CD14-positive monocyte (primary cell): ENCODE measurements at regions not wholly inside any gene's neighbourhood (a gene's known extent, or its start where the extent isn't known, plus 50 kb on each side); places are given as distances from the start of the nearest gene placed in this dataset.
"Not testable (repeated sequence)": the region's sequence is repeated elsewhere in the genome, so short reads cannot be mapped to it uniquely, and the experiment has no call there.

Experiments used
- DNase-seq, 3 donors: peaks; one replicate each; pipeline ENCODE4 v3.0.0-alpha.2; 2011 to 2022
- H2AFZ ChIP-seq: 2 replicates; pipeline ENCODE4 v1.6.0; 2012; ENCODE audit warnings: mild to moderate bottlenecking, low read depth, low read length, inconsistent platforms; ENCODE audit not compliant: insufficient read depth, poor library complexity, severe bottlenecking
- H3K27ac ChIP-seq, 2 donors: 1 replicate in 1 of 2; 2 replicates in 1 of 2; pipeline ENCODE4 v1.5.1; 2012 to 2013; ENCODE audit warnings: low read length in 2 of 2, control low read depth in 1 of 2, inconsistent platforms in 1 of 2, low read depth in 1 of 2, mild to moderate bottlenecking in 1 of 2
- H3K27me3 ChIP-seq, 2 donors: one replicate each; pipeline versions ENCODE4 v1.6.0 to v1.6.1; 2011 to 2013; ENCODE audit warnings: low read length in 2 of 2; ENCODE audit not compliant: control insufficient read depth in 2 of 2, insufficient read depth in 2 of 2
- H3K36me3 ChIP-seq, 2 donors: replicated peaks in 1 of 2; 1 replicate in 1 of 2; 2 replicates in 1 of 2; pipeline versions ENCODE4 v1.5.1 to v1.6.1; 2012 to 2013; ENCODE audit warnings: low read length in 2 of 2, control low read depth in 1 of 2, inconsistent platforms in 1 of 2, mild to moderate bottlenecking in 1 of 2; ENCODE audit not compliant: insufficient read depth in 2 of 2, control insufficient read depth in 1 of 2
- H3K4me1 ChIP-seq, 2 donors: 1 replicate in 1 of 2; 2 replicates in 1 of 2; pipeline versions ENCODE4 v1.5.1 to v1.6.1; 2012 to 2013; ENCODE audit warnings: low read length in 2 of 2, control low read depth in 1 of 2, inconsistent platforms in 1 of 2, mild to moderate bottlenecking in 1 of 2, moderate library complexity in 1 of 2; ENCODE audit not compliant: insufficient read depth in 2 of 2, control insufficient read depth in 1 of 2
- H3K4me2 ChIP-seq: replicated peaks from 2 replicates; pipeline ENCODE3; 2012; ENCODE audit warnings: low read length, moderate library complexity, mild to moderate bottlenecking; ENCODE audit not compliant: poor library complexity, severe bottlenecking; ENCODE audit errors: extremely low read depth
- H3K4me3 ChIP-seq, 3 experiments: fragments of 200-600 bp in 1 of 3; sonication (generic) in 1 of 3; replicated peaks in 1 of 3; 1 replicate in 2 of 3; 2 replicates in 1 of 3; pipeline ENCODE4 v1.5.1; 2011 to 2013; ENCODE audit warnings: low read length in 3 of 3, mild to moderate bottlenecking in 3 of 3, control low read depth in 2 of 3, low read depth in 2 of 3, inconsistent platforms in 1 of 3, moderate library complexity in 1 of 3
- H3K79me2 ChIP-seq: 2 replicates; pipeline ENCODE4 v1.6.0; 2012; ENCODE audit warnings: mild to moderate bottlenecking, control low read depth, inconsistent platforms, low read length, moderate library complexity; ENCODE audit not compliant: insufficient read depth
- H3K9ac ChIP-seq: 2 replicates; pipeline ENCODE4 v1.6.0; 2017; ENCODE audit warnings: low read length, mild to moderate bottlenecking; ENCODE audit not compliant: insufficient read depth, poor library complexity, severe bottlenecking
- H3K9me3 ChIP-seq, 2 donors: replicated peaks in 1 of 2; 1 replicate in 1 of 2; 2 replicates in 1 of 2; pipeline versions ENCODE4 v1.5.1 to v1.6.1; 2012 to 2013; ENCODE audit warnings: low read length in 2 of 2, control low read depth in 1 of 2; ENCODE audit not compliant: control insufficient read depth in 1 of 2, insufficient read depth in 1 of 2
- H4K20me1 ChIP-seq: 2 replicates; pipeline ENCODE4 v1.6.0; 2012; ENCODE audit warnings: mild to moderate bottlenecking, low read length, control low read depth, moderate library complexity; ENCODE audit not compliant: insufficient read depth
- H3K27ac Mint-ChIP-seq, 7 donors: one replicate each; pipeline ENCODE4 v1.8.0; 2020; ENCODE audit warnings: mild to moderate bottlenecking in 7 of 7, mixed read lengths in 7 of 7, moderate library complexity in 6 of 7, inconsistent platforms in 2 of 7
- H3K27me3 Mint-ChIP-seq, 3 donors: one replicate each; pipeline ENCODE4 v1.8.0; 2021 to 2022; ENCODE audit warnings: low read depth in 3 of 3, mild to moderate bottlenecking in 3 of 3, mixed read lengths in 3 of 3, moderate library complexity in 3 of 3, inconsistent platforms in 1 of 3
- H3K36me3 Mint-ChIP-seq, 2 donors: one replicate each; pipeline ENCODE4 v1.8.0; 2020; ENCODE audit warnings: mixed read lengths in 2 of 2, inconsistent platforms in 1 of 2, mild to moderate bottlenecking in 1 of 2
- H3K4me1 Mint-ChIP-seq: one replicate; pipeline ENCODE4 v1.8.0; 2020; ENCODE audit warnings: mild to moderate bottlenecking, mixed read lengths
- H3K4me3 Mint-ChIP-seq, 2 donors: one replicate each; pipeline ENCODE4 v1.8.0; 2020; ENCODE audit warnings: mild to moderate bottlenecking in 2 of 2, mixed read lengths in 2 of 2, moderate library complexity in 1 of 2
- H3K9me3 Mint-ChIP-seq, 7 donors: one replicate each; pipeline ENCODE4 v1.8.0; 2020 to 2022; ENCODE audit warnings: mixed read lengths in 7 of 7, mild to moderate bottlenecking in 6 of 7, moderate library complexity in 6 of 7, inconsistent platforms in 2 of 7
- WGBS: methylation state at CpG from one replicate; pipeline ENCODE4 v1.1.5; 2013; ENCODE audit warnings: missing lambda C conversion rate; ENCODE audit not compliant: insufficient coverage; 5-methylcytosine and 5-hydroxymethylcytosine counted together
- intact Hi-C, 2 donors: fragments of 100-400 bp; cut with micrococcal nuclease; formaldehyde crosslinking; loops; one replicate each; pipeline versions ENCODE4 v1.15.0 to v1.15.1; 2023
- TF ChIP-seq, protein P1 (sequence below): fragments of 200-600 bp; IDR thresholded peaks from one replicate; pipeline ENCODE4 v1.8.0; 2022; ENCODE audit warnings: antibody characterized with exemption, mild to moderate bottlenecking

DNA sequence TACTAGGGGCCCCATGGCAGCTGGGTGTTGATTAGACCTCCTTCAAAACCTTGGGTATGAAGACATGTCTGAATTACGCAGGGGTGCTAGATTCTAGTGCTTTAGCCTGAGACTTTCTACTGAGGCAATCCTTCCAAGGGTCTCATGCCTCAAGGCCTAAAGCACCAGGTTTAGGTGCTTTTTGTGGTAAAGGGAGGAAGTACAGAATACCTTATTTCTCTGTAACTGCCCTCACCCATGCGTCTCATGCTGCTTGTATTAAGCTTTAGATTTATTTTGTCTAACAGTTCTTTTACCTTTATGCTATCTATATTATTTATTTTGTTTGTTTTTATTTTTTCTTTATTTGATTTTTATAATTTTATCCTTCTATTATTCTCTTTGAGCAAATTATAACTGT is 190.2 kb upstream of the GK2 start:
- H3K9me3 Mint-ChIP-seq, result peaks cover 0 to 8% (median 0%) of the 10 kb centered on the region in 7 donors
- H3K36me3 Mint-ChIP-seq, result no peaks in the 10 kb centered on the region
- H3K27ac Mint-ChIP-seq, result no peak overlapping the region
- no peaks in the 10 kb centered on the region for H3K27me3 ChIP-seq
- no peak overlapping the region for H2AFZ ChIP-seq
- intact Hi-C loops, result no loop called here
- no peak overlapping the region for H3K9ac ChIP-seq
- no peaks in the 10 kb centered on the region for H3K4me1 Mint-ChIP-seq
- no peaks in the 10 kb centered on the region for H4K20me1 ChIP-seq
- no peaks in the 10 kb centered on the region for H3K4me1 ChIP-seq
- peaks cover 0 to 2% (median 1%) of the 10 kb centered on the region in 3 donors for H3K27me3 Mint-ChIP-seq
- H3K4me3 ChIP-seq, result no peak overlapping the region
- no peaks in the 10 kb centered on the region for H3K79me2 ChIP-seq
- no peak for DNase-seq
- no peak overlapping the region for H3K27ac ChIP-seq
- H3K9me3 ChIP-seq, result no peaks in the 10 kb centered on the region
- no peak overlapping the region for H3K4me2 ChIP-seq
- TF ChIP-seq, protein P1, sequence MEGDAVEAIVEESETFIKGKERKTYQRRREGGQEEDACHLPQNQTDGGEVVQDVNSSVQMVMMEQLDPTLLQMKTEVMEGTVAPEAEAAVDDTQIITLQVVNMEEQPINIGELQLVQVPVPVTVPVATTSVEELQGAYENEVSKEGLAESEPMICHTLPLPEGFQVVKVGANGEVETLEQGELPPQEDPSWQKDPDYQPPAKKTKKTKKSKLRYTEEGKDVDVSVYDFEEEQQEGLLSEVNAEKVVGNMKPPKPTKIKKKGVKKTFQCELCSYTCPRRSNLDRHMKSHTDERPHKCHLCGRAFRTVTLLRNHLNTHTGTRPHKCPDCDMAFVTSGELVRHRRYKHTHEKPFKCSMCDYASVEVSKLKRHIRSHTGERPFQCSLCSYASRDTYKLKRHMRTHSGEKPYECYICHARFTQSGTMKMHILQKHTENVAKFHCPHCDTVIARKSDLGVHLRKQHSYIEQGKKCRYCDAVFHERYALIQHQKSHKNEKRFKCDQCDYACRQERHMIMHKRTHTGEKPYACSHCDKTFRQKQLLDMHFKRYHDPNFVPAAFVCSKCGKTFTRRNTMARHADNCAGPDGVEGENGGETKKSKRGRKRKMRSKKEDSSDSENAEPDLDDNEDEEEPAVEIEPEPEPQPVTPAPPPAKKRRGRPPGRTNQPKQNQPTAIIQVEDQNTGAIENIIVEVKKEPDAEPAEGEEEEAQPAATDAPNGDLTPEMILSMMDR, result no peak
- no peak overlapping the region for H3K4me3 Mint-ChIP-seq
- WGBS, result no CpG with 5 or more reads among the region's 2 CpGs
- no peaks in the 10 kb centered on the region for H3K36me3 ChIP-seq

DNA sequence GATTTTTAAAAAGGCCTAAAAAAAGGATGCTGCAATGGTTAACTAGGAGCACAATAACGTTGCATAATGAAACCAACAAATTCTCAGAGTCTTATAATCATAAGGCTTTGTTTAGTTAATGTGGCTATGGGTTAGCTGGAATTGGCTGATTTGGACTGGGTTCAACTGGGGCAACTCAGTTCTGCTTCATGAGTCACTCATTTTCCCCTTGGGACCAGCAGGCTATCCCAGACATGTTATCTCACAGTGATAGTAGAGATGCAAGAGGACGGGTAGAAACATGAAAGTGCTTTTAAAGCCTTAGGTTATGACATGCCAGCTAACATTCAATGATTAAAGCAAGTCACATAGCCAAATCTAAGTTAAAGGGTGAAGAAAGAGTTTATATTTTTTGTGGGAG is 189.2 kb upstream of the GK2 start:
- WGBS, result no CpG with 5 or more reads among the region's 2 CpGs

DNA sequence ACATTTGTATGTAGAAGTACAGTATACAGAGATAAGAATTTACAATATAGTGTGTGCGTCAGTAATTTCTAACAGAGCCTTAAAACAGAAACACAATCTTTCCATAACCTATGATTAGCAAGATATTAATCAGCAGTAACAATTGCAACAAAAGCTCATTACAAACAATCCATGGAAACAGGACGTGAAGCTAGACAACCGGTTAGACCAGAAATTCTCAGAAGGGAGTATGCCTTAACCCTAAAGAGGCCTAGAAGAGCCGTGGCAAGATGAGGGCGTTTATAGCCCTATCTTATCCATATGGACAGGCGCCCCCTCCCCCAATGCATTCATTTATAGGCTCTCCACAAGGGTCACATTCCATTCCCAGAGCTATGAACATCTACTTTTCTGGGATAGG is 184.2 kb upstream of the GK2 start:
- H3K4me2 ChIP-seq, H3K9ac ChIP-seq, H3K9me3 ChIP-seq, H3K4me1 Mint-ChIP-seq, H4K20me1 ChIP-seq, H3K27me3 Mint-ChIP-seq, DNase-seq, H3K27me3 ChIP-seq, H3K36me3 Mint-ChIP-seq, H3K4me3 ChIP-seq, H3K9me3 Mint-ChIP-seq, H3K27ac Mint-ChIP-seq, H3K27ac ChIP-seq, H2AFZ ChIP-seq, H3K4me3 Mint-ChIP-seq, H3K36me3 ChIP-seq, H3K79me2 ChIP-seq, H3K4me1 ChIP-seq, intact Hi-C loops: not testable (repeated sequence)
- no CpG with 5 or more reads among the region's 6 CpGs for WGBS

More for the DNA sequence above, 189.2 kb upstream of the GK2 start:
- H3K27me3 Mint-ChIP-seq, result peaks cover 0 to 2% (median 1%) of the 10 kb centered on the region in 3 donors
- TF ChIP-seq, protein P1, result no peak
- Histone ChIP-seq H3K4me1 (no peaks in the 10 kb centered on the region), H3K9me3 (no peaks in the 10 kb centered on the region), H3K4me3 (no peak overlapping the region), H2AFZ (no peak overlapping the region), H3K27me3 (no peaks in the 10 kb centered on the region), H3K36me3 (no peaks in the 10 kb centered on the region), H3K27ac (no peak overlapping the region), H3K9ac (no peak overlapping the region), H3K79me2 (no peaks in the 10 kb centered on the region), H3K4me2 (no peak overlapping the region), H4K20me1 (no peaks in the 10 kb centered on the region)
- intact Hi-C loops, result no loop called here
- H3K4me1 Mint-ChIP-seq, result no peaks in the 10 kb centered on the region
- peaks cover 0 to 8% (median 0%) of the 10 kb centered on the region in 7 donors for H3K9me3 Mint-ChIP-seq
- no peak overlapping the region for H3K27ac Mint-ChIP-seq
- H3K4me3 Mint-ChIP-seq, result no peak overlapping the region
- H3K36me3 Mint-ChIP-seq, result no peaks in the 10 kb centered on the region
- DNase-seq, result no peak
